ENCODE measurements at regions not wholly inside any gene's neighbourhood (a gene's known extent, or its start where the extent isn't known, plus 50 kb on each side); places are given as distances from the start of the nearest gene placed in this dataset.

DNA sequence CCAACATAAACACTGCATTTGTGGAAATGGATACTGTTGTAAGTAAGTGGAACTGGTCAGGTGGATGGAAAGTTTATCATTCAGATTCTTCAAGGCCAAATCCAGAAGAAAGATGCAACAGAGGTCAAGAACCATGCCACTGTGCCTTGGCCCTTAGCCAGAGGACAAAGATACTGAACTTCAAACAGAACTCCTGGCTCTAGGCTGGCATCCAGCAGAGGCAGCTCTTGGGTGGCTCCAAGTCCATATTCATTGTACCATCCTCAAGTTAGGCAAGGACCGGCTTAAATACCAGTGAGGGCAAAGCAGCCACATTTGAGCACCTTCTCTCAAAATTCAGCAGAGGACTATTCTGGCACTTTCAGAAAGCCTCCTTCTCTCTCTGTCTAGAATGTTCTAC lies 53.2 kb downstream of the DNAAF9 start:
- Mint-ChIP-seq H3K4me1 (no peaks in the 10 kb centered on the region), H3K27me3 (no peaks in the 10 kb centered on the region), H3K27ac (no peak overlapping the region), H3K36me3 (no peaks in the 10 kb centered on the region), H3K9me3 (no peaks in the 10 kb centered on the region), H3K4me3 (no peak overlapping the region)
- no peak for DNase-seq
- CTCF ChIA-PET, result no interaction called here

DNA sequence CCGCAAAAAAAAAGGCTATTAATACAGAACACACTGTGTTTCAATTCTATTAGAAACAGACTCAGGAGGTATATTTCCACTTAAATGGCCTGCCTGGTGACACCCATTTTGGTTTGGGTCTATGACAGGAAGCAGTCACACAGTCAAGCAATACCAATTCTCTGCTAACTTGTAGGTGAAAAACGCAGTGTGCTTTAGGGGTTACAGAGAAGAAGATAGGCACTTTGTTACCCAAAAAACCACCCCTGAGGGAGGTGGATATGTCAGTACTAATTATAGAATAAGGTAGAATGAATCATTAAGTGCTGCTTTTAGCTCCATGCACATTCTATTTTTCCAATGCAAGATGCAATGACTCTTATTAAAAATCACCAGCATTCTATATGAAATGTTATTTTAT lies 53.8 kb downstream of the DNAAF9 start:
- H3K4me3 Mint-ChIP-seq, result no peak overlapping the region

DNA sequence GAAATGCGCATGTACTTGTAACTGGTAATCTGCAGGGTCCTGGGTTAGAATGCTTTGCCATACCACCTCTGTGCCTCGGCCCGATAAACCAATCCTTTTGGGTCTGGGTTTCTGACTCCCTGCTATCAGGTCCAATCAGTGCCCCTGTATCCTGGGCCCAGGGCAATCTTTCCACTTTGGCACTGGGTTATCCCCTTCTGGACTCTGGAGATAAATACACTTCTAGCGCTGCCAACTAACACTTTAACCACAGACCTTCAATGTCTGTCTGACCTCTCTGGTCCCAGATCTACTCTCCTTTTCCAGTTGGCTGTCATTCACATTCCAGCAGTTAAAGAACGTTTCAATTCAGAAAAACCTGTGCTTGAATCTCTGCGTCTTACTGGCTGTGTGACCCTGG lies 55.3 kb downstream of the DNAAF9 start:
- no peak for DNase-seq
- Mint-ChIP-seq H3K27ac (no peak overlapping the region), H3K4me1 (no peaks in the 10 kb centered on the region), H3K4me3 (no peak overlapping the region), H3K9me3 (no peaks in the 10 kb centered on the region), H3K36me3 (no peaks in the 10 kb centered on the region), H3K27me3 (no peaks in the 10 kb centered on the region)
- CTCF ChIA-PET, result no interaction called here

More for the DNA sequence above, 53.8 kb downstream of the DNAAF9 start:
- H3K27me3 Mint-ChIP-seq, result no peaks in the 10 kb centered on the region
- H3K36me3 Mint-ChIP-seq, result no peaks in the 10 kb centered on the region
- no peak for DNase-seq
- H3K9me3 Mint-ChIP-seq, result no peaks in the 10 kb centered on the region
- CTCF ChIA-PET, result no interaction called here
- H3K4me1 Mint-ChIP-seq, result no peaks in the 10 kb centered on the region
- H3K27ac Mint-ChIP-seq, result no peak overlapping the region

DNA sequence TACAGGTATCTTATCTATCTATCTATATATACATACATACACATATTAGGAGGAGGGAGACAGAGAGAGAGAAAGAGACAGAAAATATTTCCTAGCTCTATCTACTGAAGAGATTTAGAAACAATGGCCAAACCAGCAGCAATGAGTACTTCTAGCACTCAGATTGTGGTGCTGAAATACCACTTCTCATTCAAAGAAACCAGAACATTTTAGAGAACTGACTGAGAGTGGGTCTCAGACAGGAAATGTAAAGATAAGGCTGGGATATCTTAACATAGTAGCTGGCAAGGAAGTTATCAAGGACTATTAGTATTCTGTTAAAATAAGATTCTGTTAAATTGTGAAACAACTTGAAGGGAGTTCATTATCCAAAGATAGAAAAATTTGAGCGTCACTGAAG lies 57.0 kb downstream of the DNAAF9 start:
- no peaks in the 10 kb centered on the region for H3K27me3 Mint-ChIP-seq
- H3K36me3 Mint-ChIP-seq, result no peaks in the 10 kb centered on the region
- DNase-seq, result no peak
- no peaks in the 10 kb centered on the region for H3K4me1 Mint-ChIP-seq
- H3K27ac Mint-ChIP-seq, result no peak overlapping the region
- CTCF ChIA-PET, result interaction anchor here (1.0 kb wide), 1 partner anchor 21 kb away, joined by 3 read pairs; no protein-coding TSS in a partner anchor
- no peak overlapping the region for H3K4me3 Mint-ChIP-seq
- no peaks in the 10 kb centered on the region for H3K9me3 Mint-ChIP-seq

DNA sequence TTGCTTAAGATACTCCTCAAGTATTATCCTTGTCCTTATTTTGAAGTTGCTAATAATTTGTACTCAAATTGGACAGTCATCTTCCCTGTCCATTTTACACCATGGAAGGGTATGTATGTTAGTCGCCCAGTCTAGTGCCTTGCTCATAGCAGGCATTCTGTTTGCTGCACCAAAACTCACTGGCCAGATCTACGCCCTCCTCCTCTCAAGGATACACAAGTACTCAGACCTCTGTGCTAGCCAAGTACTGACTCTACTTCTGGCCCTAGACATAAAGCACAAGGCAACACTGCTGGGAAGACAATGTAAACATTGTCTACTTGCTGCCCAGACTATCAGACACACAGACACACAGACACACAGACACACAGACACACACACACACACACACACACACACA lies 57.7 kb downstream of the DNAAF9 start:
- Mint-ChIP-seq H3K27me3 (no peaks in the 10 kb centered on the region), H3K9me3 (no peaks in the 10 kb centered on the region), H3K27ac (no peak overlapping the region), H3K4me3 (no peak overlapping the region), H3K36me3 (no peaks in the 10 kb centered on the region), H3K4me1 (no peaks in the 10 kb centered on the region)
- CTCF ChIA-PET, result interaction anchor here (1.0 kb wide), 1 partner anchor 21 kb away, joined by 3 read pairs; no protein-coding TSS in a partner anchor
- no peak for DNase-seq

DNA sequence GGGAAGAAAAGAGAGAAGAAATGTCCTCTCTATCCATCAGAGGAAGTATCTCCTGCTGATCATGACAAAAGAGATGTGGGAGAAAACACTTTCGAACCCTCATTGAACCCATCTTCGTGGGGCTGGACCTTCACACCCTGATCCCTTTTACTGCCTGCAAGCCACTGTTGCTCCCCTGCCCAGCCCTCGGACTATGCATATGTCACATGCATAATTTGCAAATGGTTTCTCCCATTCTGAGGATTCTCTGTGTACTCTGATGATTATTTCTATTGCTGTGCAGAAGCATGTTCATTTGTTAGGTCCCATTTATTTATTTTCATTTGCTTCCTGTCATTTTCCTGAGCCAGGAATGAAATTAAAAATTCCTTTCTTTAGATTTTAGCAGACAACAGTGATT lies 64.7 kb downstream of the DNAAF9 start:
- H3K4me3 Mint-ChIP-seq, result no peak overlapping the region

DNA sequence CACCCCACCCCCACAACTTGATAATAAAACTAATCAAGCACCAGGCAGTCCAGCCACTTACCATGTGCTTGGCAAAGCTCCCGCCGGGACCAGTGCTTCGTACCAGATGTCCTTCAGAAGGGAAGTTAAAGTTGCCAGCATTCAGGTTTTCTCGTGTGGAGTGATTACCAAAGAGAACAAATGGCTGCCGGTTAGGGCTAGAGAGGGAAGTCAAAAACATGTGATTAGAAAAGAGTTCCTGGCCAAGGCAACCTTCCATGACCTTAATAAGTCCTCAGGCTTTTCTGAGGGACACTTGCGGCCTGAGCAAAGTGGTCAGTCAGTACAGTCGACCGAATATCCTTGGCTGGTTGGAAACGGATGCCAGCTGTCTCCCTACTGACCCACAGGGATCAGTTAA lies 67.0 kb downstream of the DNAAF9 start:
- no peaks in the 10 kb centered on the region for H3K27me3 Mint-ChIP-seq
- H3K4me1 Mint-ChIP-seq, result no peaks in the 10 kb centered on the region
- CTCF ChIA-PET, result no interaction called here
- H3K4me3 Mint-ChIP-seq, result no peak overlapping the region
- H3K27ac Mint-ChIP-seq, result no peak overlapping the region
- H3K36me3 Mint-ChIP-seq, result no peaks in the 10 kb centered on the region
- H3K9me3 Mint-ChIP-seq, result no peaks in the 10 kb centered on the region
- DNase-seq, result no peak

More for the DNA sequence above, 64.7 kb downstream of the DNAAF9 start:
- no peaks in the 10 kb centered on the region for H3K4me1 Mint-ChIP-seq
- no peak overlapping the region for H3K27ac Mint-ChIP-seq
- no peaks in the 10 kb centered on the region for H3K27me3 Mint-ChIP-seq
- no peaks in the 10 kb centered on the region for H3K36me3 Mint-ChIP-seq
- CTCF ChIA-PET, result no interaction called here
- no peak for DNase-seq
- no peaks in the 10 kb centered on the region for H3K9me3 Mint-ChIP-seq

DNA sequence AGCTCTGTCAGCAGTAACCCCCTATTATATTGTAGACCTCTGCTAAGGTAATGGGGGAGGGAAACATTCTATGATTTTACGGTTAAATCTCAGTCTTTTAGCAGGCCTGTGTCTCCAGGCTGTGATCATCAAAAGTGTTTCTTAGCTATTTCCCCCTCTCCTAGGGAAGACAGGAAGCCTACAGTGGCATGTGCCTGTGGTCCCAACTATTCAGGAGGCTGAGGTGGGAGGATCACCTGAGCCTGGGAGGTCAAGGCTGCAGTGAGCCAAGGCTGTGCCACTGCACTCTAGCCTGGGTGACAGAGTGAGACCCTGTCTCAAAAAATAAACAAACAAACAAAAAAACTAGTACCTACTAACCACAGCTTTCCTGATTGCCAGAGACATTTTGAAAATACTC lies 67.9 kb downstream of the DNAAF9 start:
- CTCF ChIA-PET, result no interaction called here
- no peak for DNase-seq
- Mint-ChIP-seq H3K27me3 (no peaks in the 10 kb centered on the region), H3K9me3 (no peaks in the 10 kb centered on the region), H3K27ac (no peak overlapping the region), H3K36me3 (no peaks in the 10 kb centered on the region), H3K4me1 (no peaks in the 10 kb centered on the region), H3K4me3 (no peak overlapping the region)

DNA sequence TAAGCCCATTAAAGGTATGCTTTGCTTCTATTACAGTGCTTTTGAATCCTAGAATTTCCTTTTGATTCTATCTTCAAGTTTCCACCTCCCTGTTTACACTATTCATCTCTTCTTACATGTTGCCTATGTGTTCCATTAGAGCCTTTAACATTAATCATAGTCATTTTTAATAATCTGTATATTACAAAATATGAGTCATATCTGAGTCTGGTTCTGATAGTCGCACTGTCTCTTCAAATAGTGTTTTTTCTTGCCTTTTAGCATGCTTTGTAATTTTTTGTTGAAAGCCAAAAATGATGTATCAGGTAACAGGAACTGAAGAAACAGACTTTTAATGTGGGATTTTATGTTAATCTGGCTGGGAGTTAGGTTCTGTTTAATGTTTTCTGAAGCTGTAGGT lies 68.4 kb downstream of the DNAAF9 start:
- CTCF ChIA-PET, result no interaction called here
- no peaks in the 10 kb centered on the region for H3K36me3 Mint-ChIP-seq
- H3K9me3 Mint-ChIP-seq, result no peaks in the 10 kb centered on the region
- DNase-seq, result no peak
- H3K4me1 Mint-ChIP-seq, result no peaks in the 10 kb centered on the region
- H3K4me3 Mint-ChIP-seq, result no peak overlapping the region
- H3K27me3 Mint-ChIP-seq, result no peaks in the 10 kb centered on the region
- no peak overlapping the region for H3K27ac Mint-ChIP-seq

DNA sequence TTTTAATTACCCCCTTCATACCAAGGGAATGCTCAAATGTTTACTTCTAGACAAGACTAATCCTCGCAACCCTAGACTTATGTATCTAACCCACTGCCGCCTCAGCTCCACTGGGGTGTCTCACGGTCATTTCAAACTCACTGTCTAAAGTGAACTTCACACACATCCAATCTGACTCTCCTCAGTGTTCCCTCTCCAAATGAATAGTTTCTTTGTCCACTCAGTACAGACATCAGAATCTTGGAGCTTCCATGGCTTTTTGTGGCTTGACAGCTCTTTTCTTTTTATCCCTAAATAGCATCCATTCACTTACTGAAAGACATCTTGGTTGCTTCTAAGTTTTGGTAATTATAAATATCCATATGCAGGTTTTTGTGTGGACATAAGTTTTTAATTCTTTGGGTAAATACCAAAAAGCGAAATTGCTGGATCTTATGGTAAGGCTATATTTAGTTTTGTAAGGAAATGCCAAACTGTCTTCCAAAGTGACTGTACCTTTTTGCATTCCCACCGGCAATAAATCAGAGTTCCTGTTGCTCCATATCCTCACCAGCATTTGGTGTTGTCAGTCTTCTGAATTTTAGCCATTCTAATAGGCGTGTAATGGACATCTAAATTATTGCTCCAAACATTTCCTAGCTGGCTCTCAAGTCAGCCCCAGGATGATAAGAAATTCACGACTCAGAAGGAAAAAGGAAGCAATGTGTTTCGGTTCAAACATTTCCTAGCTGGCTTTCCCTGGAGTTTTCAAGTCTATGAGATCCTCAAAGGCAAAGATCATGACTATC lies 73.1 kb downstream of the DNAAF9 start:
- H3K9me3 Mint-ChIP-seq, result no peaks in the 10 kb centered on the region
- no peak overlapping the region for H3K27ac Mint-ChIP-seq
- peaks cover 11% of the 10 kb centered on the region for H3K4me1 Mint-ChIP-seq
- no peak overlapping the region for H3K4me3 Mint-ChIP-seq
- H3K27me3 Mint-ChIP-seq, result no peaks in the 10 kb centered on the region
- no peak for DNase-seq
- H3K36me3 Mint-ChIP-seq, result no peaks in the 10 kb centered on the region
- CTCF ChIA-PET, result no interaction called here

DNA sequence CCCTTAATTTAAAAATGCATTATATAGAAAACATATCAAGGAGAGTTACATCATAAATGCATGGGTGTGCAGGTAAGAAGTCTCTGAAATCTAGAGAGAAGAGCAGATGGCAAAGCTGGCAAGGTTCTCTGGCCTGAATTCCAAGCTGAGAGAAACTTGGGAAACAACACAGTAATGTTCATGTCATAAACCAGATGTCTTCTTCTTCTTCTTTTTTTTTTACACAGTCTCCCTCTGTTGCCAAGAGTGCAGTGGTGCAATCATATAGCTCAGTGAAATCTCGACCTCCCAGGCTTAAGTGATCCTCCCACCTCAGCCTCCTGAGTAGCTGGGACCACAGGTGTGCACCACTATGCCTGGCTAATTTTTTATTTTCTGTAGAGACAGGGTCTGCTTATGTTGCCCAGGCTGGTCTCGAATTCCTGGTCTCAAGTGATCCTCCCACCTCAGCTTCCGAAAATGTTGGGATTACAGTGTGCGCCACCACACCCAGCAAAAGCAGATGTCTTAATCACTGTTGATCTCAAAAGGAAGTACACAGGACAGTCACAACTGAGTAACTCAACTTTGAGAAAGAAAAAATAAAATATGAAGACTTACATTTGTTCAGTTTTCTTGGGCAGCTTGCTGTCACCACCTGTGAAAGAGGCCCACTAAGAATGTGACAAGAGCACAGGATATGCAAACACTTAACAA lies 77.3 kb downstream of the DNAAF9 start:
- Mint-ChIP-seq H3K27ac (no peak overlapping the region), H3K27me3 (no peaks in the 10 kb centered on the region), H3K4me3 (no peak overlapping the region), H3K4me1 (peaks cover 31% of the 10 kb centered on the region), H3K9me3 (no peaks in the 10 kb centered on the region), H3K36me3 (no peaks in the 10 kb centered on the region)
- CTCF ChIA-PET, result interaction anchor here (0.6 to 1.0 kb wide), 4 partner anchors 47 to 182 kb away, joined by 3 read pairs; no protein-coding TSS in a partner anchor
- DNase-seq, result no peak

DNA sequence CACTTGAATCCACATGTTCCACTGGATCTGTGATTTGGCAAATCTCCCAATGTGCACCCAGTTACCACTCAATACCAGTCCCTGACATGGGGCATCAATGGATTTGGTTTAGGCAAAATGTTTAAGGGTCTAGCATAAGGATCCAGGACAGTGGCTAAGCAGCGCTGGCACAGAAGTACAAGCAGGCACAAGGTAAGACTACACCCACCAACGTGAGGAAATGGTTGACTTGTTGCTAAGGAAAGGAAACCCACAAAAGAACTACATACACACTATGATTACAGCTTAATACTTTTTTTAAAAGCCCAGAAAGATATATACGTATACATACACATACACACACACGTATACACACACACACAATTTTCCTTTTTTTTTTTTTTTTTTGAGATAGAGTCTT lies 79.0 kb downstream of the DNAAF9 start:
- H3K36me3 Mint-ChIP-seq, result no peaks in the 10 kb centered on the region
- CTCF ChIA-PET, result no interaction called here
- peak overlapping the region; percentile 36 for H3K4me3 Mint-ChIP-seq
- peak overlapping the region; percentile 29 for H3K27ac Mint-ChIP-seq
- peak; percentile 44 for DNase-seq
- H3K4me1 Mint-ChIP-seq, result peaks cover 36% of the 10 kb centered on the region
- no peaks in the 10 kb centered on the region for H3K9me3 Mint-ChIP-seq
- no peaks in the 10 kb centered on the region for H3K27me3 Mint-ChIP-seq

DNA sequence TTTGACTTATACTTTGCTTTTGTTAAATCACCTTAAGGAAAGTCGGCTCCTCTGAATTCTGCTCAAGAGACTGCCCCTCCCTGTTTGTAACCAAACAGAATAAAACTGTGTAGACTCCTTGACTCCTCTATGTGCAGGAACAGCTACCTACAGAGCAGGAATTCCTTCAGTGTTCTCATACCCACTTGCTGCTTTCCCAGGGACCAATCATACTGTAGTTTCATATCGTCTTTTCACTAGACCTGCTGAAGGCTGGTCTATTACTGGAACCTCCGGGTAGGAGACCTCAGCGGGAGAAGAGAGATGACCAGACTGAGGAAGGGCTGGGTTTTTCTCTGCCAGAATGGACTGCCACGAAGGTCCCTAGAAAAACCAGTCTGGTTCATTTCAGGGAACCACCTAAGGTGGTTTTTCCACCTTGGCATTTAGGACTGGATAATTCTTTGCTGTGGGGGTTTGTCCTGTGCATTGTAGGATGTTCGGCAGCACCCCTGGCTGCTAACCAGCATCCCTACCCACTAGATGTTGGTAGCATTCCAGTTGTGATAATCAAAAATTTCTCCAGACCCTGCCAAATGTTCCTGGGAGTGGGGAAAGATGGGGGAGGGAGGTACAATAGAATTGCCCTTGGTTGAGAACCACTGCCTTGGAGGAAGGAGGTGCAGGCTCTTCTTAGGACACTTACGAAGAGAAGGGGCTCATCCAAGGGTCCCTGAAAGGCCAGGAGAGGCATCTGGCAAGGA lies 80.5 kb downstream of the DNAAF9 start:
- Mint-ChIP-seq H3K4me3 (no peak overlapping the region), H3K27ac (no peak overlapping the region), H3K36me3 (no peaks in the 10 kb centered on the region), H3K9me3 (no peaks in the 10 kb centered on the region), H3K27me3 (no peaks in the 10 kb centered on the region), H3K4me1 (peaks cover 39% of the 10 kb centered on the region)
- CTCF ChIA-PET, result no interaction called here
- no peak for DNase-seq

DNA sequence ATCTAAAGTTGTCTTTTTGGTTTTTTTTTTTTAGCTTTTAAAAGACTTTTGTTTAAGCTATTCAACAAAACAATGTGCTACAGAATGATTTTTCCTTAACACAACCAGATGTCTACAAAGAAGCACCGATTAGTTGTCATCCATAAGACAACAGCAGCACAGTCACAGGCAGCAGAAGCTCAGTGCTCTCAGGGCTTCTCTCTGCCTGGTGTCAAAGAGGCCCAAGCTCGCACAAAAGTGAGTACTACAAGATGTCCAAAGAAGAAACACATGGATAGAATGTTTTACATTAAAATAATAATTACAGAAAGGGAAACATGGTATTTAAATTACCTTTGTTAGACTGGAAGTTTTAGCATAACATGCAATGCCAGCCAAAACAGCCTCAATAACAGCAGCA lies 81.6 kb downstream of the DNAAF9 start:
- H3K27me3 Mint-ChIP-seq, result no peaks in the 10 kb centered on the region
- CTCF ChIA-PET, result interaction anchor here (1.5 kb wide), 1 partner anchor 9 kb away, joined by 5 read pairs; no protein-coding TSS in a partner anchor
- H3K4me1 Mint-ChIP-seq, result peaks cover 39% of the 10 kb centered on the region
- no peak overlapping the region for H3K27ac Mint-ChIP-seq
- no peak overlapping the region for H3K4me3 Mint-ChIP-seq
- H3K36me3 Mint-ChIP-seq, result no peaks in the 10 kb centered on the region
- no peaks in the 10 kb centered on the region for H3K9me3 Mint-ChIP-seq
- DNase-seq, result no peak

All from activated naive CD4-positive, alpha-beta T cell treated with anti-CD3 and anti-CD28 coated beads, Interleukin-2, amount 10 ng/mL, durations not matched to agents 7 days and 5 days (primary cell).